NCI-H146 (cell line): ENCODE measurements at regions not wholly inside any gene's neighbourhood (a gene's known extent, or its start where the extent isn't known, plus 50 kb on each side); places are given as distances from the start of the nearest gene placed in this dataset.

Experiments
- DNase-seq: peaks from one replicate; lab custom pipeline; 2025; lab: John Stamatoyannopoulos, UW

- no peak for DNase-seq
Observed at GRCh38 chr1:191155178-191155577, 677.5 kb upstream of the BRINP3 start.

DNA sequence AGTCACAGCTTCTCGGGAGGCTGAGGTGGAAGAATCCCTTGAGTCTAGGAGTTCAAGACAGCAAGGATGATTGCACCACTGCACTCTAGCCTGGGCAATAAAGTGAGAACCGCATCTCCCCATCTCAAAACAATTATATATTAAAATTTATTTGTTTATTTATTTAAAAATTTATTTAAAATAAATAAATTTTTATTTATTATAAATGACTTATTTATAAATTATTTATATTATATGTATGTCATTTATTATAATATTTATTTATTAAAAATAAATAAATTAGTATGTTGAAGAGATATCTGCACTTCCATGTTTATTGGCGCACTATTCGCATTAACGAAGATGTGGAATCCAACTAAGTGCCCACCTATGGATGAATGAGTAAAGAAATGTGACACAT lies 683.2 kb upstream of the BRINP3 start:
- DNase-seq, result no peak

- DNase-seq, result no peak
Observed at GRCh38 chr1:191162762-191163161, 685.1 kb upstream of the BRINP3 start.

DNA sequence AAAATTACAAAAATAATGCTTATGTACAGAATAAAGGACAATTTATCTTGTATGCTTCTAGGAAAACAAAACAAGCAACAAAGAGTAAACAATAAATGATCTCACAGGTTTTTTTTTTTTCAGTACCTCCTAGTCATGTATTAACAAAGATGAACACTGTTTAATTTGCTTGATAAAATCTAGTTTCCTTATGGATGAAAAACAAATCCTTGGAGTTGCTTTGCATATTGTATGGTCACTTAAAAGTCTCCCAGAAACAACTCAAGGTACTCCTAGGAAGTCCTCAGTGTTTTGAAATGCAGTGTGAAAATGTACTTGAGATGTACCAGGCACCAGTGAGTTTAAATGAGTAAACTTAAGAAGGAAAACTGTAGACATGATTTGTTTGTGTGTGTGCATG lies 686.0 kb upstream of the BRINP3 start:
- DNase-seq, result no peak

DNA sequence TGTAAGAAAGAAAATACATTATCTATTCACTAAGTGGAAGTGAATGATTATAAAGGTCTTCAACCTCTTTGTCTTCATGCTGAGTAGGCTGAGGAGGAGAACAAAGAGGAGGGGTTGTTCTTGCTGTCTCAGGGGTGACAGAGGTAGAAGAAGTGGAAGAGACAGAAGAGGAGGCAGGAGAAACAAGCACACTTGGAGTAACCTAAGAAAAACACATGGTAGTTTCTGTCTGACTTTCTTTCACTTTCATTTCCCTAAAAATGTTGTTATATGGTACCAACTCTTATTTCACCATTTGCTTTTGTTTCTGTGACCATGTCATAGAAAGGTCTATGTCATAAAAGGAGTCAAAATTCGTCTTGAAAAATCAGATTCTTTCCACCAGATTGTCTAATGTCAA lies 696.6 kb upstream of the BRINP3 start:
- no peak for DNase-seq

DNA sequence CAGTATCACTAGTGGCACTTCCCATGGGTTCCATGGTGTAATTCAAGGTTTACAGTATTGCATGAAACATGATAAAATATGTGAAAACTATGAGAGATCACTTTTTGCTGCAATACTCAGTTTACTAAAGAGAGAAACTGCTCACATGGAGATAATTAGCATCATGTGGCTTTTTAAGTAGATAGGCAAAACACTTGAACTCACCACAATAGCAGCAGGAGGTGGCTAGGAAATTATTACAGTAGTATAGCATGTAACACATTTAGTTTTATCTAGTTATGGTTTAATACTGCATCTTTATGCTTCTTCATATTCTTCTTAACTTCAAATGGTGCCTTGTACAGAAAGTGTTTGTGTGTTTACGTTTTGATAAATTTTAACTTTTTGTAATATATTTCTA lies 698.5 kb upstream of the BRINP3 start:
- DNase-seq, result no peak

GRCh38 chr1:191206513-191207207 lies 729.0 kb upstream of the BRINP3 start:
- no peak for DNase-seq

DNA sequence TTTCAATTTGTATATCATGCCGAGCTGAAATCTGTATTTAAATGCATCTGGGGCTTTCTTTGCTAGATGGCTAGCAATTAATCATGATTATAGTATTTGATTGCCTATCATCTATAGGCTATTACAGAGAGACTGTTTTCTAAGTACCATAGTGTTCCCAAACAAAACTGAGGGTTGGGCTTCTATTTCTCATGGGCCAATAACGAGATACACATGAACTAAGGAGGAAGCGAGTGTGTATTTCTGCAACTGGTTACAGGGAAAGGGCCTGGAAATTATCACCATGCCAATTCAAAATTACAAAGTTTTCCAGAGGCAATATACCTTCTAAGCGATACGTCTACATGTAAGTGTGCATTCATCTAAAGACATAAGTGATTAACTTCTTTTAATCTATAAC lies 744.5 kb upstream of the BRINP3 start:
- DNase-seq, result peak; percentile 40

- DNase-seq, result no peak
Observed at GRCh38 chr1:191240925-191241324, 763.3 kb upstream of the BRINP3 start.

GRCh38 chr1:191255354-191256054 lies 777.8 kb upstream of the BRINP3 start:
- no peak for DNase-seq

DNA sequence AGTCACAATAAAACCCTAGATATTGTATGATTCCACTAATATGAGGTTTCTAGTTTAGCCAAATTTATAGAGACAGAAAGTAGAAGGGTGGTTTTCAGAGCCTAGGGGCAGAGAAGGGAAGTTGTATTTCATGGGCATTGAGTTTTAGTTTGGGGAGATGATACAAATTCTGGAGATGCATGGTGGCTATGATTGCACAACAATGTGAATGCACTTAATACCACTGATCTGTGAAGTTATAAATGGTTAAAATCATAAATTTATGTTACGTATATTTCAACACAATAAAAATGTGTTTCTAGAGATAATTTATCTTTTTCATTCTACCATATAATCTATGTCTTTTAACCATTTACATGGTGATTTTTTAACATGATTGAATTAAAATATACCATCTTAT lies 779.3 kb upstream of the BRINP3 start:
- DNase-seq, result no peak

DNA sequence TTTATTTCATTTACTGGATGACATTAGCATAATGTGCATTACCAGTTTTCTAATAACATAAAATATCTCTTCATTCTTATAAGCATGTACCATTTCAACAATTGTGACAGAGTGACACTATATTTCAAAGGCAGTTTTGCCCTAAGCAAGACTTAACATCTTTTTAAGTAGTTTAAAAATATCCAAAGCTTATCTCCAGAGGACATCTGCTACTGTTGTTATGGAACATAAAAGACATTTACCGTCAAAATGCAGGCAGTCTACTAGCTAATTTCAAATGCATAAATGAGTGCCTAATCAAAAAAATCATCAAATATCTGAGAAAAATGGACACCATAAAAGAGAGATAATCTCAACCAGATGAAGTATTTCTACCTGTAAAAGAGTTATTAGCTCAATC lies 782.4 kb upstream of the BRINP3 start:
- DNase-seq, result no peak

DNA sequence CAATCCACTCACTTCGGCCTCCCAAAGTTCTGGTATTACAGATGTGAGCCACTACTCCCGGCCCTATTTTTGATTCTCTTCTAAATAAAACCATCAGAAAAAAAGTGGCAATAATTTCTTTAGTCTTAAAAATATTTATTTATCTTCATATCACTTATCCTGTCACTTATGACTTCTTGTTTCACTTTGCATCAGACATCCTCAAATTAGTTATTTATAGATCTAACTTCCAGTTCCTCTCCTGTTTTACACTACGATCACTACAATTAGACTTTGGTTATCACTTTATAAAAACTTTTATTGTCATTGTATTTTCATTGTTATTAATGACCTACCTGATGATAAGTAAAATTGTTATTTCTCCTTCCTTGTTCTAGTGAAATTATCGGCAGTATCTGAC lies 783.4 kb upstream of the BRINP3 start:
- no peak for DNase-seq

- no peak for DNase-seq
Observed at GRCh38 chr1:191279266-191279800, 801.7 kb upstream of the BRINP3 start.

- no peak for DNase-seq
Observed at GRCh38 chr1:191284175-191284574, 806.5 kb upstream of the BRINP3 start.

DNA sequence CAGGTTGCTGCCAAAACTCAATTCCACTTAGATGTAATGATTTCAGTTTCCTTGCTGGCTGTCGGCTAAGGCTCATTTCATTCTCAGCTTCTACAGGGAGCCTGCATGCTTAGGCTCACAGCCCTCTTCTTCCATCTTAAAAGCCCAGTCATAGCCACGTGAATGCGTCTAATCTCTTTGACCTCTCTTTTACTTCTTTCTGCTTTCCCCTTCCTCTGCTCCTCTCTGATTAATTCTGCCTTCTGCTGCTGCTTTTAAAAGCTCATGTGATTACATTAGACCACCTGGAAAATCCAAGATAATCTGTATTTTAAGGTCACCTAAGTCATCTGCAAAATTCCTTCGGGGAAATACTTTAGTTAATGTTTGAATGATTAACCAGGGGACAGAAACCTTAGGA lies 812.8 kb upstream of the BRINP3 start:
- peak; percentile 4 for DNase-seq

GRCh38 chr1:191305370-191305769 lies 827.7 kb upstream of the BRINP3 start:
- no peak for DNase-seq

- no peak for DNase-seq
Observed at GRCh38 chr1:191306916-191307315, 829.3 kb upstream of the BRINP3 start.

DNA sequence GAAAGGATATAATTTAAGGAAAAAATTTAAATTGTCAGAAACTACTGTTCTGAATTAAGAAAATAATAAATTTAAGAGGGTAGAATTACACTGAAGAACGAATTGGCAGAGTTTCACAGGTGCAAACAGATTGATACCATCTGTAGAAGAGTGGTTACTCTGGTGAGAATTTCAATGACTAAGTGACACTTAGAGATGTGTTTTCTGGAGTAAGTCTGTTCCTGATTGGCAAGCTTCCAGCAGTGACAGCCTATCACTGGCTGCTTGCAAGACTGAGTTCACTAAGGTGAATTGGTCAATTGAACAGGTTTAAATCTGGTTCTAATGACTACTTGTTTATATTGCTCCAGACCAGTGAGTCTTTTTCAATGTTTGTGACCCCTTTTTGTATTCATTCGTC lies 838.2 kb upstream of the RGS18 start:
- DNase-seq, result no peak

GRCh38 chr1:191327868-191328267 lies 830.4 kb upstream of the RGS18 start:
- DNase-seq, result no peak

GRCh38 chr1:191343816-191344215 lies 814.4 kb upstream of the RGS18 start:
- DNase-seq, result no peak

DNA sequence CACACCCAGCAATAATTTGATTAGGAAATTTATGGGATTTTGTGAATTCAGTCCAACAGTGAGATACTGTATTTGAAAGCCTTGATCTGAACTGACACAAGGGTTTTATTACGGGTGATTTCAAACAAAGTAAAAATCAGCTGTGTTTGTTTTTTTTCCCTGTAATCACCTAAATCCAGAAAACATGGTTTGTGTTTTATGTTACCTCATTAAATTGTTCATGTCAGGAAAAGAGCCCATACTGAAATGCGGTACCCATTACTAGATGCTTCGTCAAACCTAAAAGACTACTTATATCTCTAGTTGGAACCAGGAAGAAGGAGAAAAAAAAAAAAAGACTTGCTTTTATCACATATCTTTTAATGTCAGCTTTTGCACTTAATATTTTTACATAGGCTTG lies 811.9 kb upstream of the RGS18 start:
- DNase-seq, result no peak

DNA sequence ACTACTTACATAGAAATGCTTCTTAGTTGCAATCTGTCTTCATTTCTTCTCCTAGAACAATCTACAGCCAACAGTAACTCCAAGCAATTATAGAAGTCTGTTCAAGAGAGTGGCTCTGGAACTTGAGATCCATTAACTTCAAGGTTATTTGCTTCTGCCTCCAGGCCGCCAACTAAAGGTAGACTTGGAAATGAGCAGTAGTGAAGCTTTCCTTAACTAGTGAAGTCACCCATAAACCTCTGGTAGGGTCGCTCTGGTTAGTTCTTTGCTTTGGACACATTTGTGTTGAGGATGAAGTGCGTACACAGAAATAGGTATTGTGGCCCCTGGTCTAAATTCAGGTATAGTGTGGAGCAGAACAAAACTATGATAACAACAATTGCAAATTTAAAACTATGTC lies 809.9 kb upstream of the RGS18 start:
- DNase-seq, result no peak

- no peak for DNase-seq
Observed at GRCh38 chr1:191350938-191351337, 807.3 kb upstream of the RGS18 start.
